D721Med (cell line): ENCODE measurements at regions not wholly inside any gene's neighbourhood (a gene's known extent, or its start where the extent isn't known, plus 50 kb on each side); places are given as distances from the start of the nearest gene placed in this dataset.
"Not testable (repeated sequence)": the region's sequence is repeated elsewhere in the genome, so short reads cannot be mapped to it uniquely, and the experiment has no call there.

Experiments used
- DNase-seq: peaks from one replicate; pipeline ENCODE4 v3.0.0; 2011; ENCODE audit warnings: low spot score; ENCODE audit not compliant: insufficient read length
- FAIRE-seq: peaks from 2 replicates; lab custom pipeline; 2011; peaks lifted over from hg19 to GRCh38; lab: Jason Lieb, UNC
- CTCF ChIP-seq: IDR thresholded peaks from 2 replicates; pipeline ENCODE4 v1.5.1; 2012; ENCODE audit warnings: mild to moderate bottlenecking, control low read depth; ENCODE audit not compliant: insufficient read depth; ENCODE audit errors: missing control alignments

GRCh38 chr3:26316472-26316871 lies 306.1 kb upstream of the LRRC3B start:
- DNase-seq (no peak), FAIRE-seq (no peak)
- TF ChIP-seq CTCF: no peak

DNA sequence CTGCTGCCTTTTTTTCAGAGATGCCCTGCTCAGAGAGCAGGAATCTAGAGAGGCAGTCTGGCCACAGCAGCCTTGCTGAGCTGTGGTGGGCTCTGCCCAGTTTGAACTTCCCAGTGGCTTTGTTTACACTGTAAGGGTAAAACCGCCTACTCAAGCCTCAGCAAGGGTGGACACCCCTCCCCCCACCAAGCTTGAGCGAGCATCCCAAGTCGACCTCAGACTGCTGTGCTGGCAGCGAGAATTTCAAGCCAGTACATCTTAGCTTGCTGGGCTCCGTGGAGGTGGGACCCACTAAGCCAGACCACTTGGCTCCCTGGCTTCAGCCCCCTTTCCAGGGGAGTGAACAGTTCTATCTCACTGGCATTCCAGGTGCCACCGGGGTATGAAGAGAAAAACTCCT lies 298.8 kb upstream of the LRRC3B start:
- not testable (repeated sequence) for FAIRE-seq, DNase-seq

DNA sequence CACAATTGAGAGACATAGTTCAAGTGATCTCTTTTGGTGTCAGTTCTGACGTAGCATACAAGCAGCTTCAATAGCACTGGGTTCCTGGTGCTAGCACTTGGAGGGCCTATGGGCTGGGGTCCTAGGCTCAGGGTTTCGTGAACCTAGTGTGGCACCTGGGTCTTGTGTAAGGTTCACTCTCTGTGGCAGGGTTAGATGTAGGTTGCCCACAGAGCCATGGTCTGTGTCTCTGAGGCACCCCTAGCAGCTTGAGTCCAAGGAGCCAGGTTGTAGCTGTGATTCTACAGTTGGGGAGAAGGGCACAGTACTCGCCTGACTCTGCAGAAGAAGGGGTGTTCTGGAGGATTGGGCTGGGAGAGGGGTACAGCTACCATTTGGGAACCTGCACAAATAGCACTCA lies 282.6 kb upstream of the LRRC3B start:
- DNase-seq (no peak), FAIRE-seq (no peak)
- no peak for TF ChIP-seq CTCF

GRCh38 chr3:26343647-26344046 lies 278.9 kb upstream of the LRRC3B start:
- TF ChIP-seq CTCF: no peak
- no peak for FAIRE-seq
- DNase-seq: no peak

GRCh38 chr3:26345613-26346012 lies 277.0 kb upstream of the LRRC3B start:
- DNase-seq (no peak), FAIRE-seq (no peak)
- no peak for TF ChIP-seq CTCF

GRCh38 chr3:26346497-26346896 lies 276.1 kb upstream of the LRRC3B start:
- DNase-seq (no peak), FAIRE-seq (no peak)
- no peak for TF ChIP-seq CTCF

- no peak for TF ChIP-seq CTCF
- no peak for DNase-seq
- no peak for FAIRE-seq
These were observed 275.4 kb upstream of the LRRC3B start for GRCh38 chr3:26347150-26347549.

GRCh38 chr3:26350853-26351252 lies 271.7 kb upstream of the LRRC3B start:
- DNase-seq: no peak
- FAIRE-seq: no peak
- no peak for TF ChIP-seq CTCF
